ENCODE measurements at regions not wholly inside any gene's neighbourhood (a gene's known extent, or its start where the extent isn't known, plus 50 kb on each side); places are given as distances from the start of the nearest gene placed in this dataset.

DNA sequence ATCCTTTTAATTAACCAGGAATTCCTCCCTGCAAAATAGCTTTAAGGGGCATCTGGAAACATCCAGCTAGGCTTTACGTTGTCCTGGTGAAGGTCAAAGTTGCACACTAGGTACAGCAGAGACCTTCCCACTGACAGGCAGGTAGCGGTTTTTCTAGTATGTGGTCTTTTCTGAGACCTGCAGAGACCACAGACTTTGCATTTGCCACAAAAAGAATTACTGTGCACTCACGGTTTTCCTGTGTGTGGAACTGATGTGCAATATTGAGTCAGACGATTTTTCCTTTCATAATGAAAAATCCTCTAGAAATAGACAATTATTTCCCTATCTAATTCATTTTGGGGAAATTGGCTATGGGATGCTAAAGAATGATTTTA is 417.0 kb upstream of the ADAMTSL1 start:
- Histone ChIP-seq H3K27me3 (ENCODE audit: insufficient read depth, low read depth) (no peaks in the 10 kb centered on the region), H3K4me3 (IDR thresholded peaks at IDR 0.05; ENCODE audit: insufficient read depth, low read depth, low read length) (no peak overlapping the region), H3K9ac (no peak overlapping the region), H3K79me2 (ENCODE audit: insufficient read depth, low read depth) (no peaks in the 10 kb centered on the region), H4K20me1 (ENCODE audit: insufficient read depth) (no peaks in the 10 kb centered on the region), H2AFZ (ENCODE audit: low read depth) (no peak overlapping the region), H3K36me3 (ENCODE audit: insufficient read depth) (no peaks in the 10 kb centered on the region), H3K4me1 (ENCODE audit: low read depth, poor library complexity, severe bottlenecking) (peaks cover 57% of the 10 kb centered on the region), H3K27ac (no peak overlapping the region), H3K4me2 (peak overlapping the region; percentile 48)
- TF ChIP-seq, protein P1, sequence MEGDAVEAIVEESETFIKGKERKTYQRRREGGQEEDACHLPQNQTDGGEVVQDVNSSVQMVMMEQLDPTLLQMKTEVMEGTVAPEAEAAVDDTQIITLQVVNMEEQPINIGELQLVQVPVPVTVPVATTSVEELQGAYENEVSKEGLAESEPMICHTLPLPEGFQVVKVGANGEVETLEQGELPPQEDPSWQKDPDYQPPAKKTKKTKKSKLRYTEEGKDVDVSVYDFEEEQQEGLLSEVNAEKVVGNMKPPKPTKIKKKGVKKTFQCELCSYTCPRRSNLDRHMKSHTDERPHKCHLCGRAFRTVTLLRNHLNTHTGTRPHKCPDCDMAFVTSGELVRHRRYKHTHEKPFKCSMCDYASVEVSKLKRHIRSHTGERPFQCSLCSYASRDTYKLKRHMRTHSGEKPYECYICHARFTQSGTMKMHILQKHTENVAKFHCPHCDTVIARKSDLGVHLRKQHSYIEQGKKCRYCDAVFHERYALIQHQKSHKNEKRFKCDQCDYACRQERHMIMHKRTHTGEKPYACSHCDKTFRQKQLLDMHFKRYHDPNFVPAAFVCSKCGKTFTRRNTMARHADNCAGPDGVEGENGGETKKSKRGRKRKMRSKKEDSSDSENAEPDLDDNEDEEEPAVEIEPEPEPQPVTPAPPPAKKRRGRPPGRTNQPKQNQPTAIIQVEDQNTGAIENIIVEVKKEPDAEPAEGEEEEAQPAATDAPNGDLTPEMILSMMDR (conservative IDR thresholded peaks at IDR 0.05; ENCODE audit: low read depth, low read length): no peak

DNA sequence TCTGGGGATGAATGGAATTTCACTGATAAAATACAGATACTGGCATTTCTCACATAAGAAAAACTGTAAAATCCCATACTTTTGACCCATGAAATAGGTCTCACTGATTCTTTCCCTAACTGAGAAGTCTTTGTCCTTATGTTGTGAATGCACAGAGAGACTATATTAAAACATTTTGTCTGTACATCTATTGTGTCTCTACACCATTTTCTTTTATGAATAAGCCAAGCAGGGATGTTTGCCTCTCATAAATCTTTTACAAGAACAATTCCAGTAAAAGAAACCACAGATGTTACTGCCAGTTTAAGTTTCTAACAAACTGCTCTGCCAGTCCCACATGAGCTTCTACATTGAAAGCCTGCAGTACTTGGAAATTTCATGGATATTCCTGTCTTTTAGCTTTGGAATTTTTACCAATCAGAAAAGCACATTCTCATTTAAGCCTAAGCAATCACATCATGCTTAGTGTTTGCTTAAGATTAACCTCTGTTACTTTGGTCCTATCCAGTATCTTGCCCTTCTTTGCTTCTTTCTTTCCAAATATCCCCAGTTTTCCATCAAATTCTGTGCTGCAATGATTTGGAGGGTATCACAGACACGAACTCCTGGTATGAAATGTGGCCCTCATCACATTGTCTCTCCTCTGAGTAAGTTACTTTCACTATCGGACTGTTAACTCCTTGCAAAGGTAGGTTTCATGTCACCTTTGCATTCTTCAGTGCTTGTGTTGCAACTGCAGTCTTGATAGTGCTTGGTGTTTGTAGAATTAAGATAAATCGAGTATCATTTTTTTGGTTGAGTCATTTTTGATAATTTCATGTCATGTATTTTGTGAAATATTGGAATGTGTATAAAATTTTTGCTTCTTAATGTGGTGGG is 415.1 kb upstream of the ADAMTSL1 start:
- no peak overlapping the region for H3K9ac ChIP-seq
- H3K27ac ChIP-seq: no peak overlapping the region
- no peak overlapping the region for H3K4me3 ChIP-seq (IDR thresholded peaks at IDR 0.05; ENCODE audit: insufficient read depth, low read depth, low read length)
- TF ChIP-seq, protein P1 (conservative IDR thresholded peaks at IDR 0.05; ENCODE audit: low read depth, low read length): no peak
- peaks cover 46% of the 10 kb centered on the region for H3K4me1 ChIP-seq (ENCODE audit: low read depth, poor library complexity, severe bottlenecking)
- H3K27me3 ChIP-seq (ENCODE audit: insufficient read depth, low read depth): no peaks in the 10 kb centered on the region
- no peaks in the 10 kb centered on the region for H3K79me2 ChIP-seq (ENCODE audit: insufficient read depth, low read depth)
- H2AFZ ChIP-seq (ENCODE audit: low read depth): no peak overlapping the region
- H3K4me2 ChIP-seq: peak overlapping the region; percentile 35; the same call in 1 of the 2 replicates
- no peaks in the 10 kb centered on the region for H3K36me3 ChIP-seq (ENCODE audit: insufficient read depth)
- H4K20me1 ChIP-seq (ENCODE audit: insufficient read depth): no peaks in the 10 kb centered on the region

DNA sequence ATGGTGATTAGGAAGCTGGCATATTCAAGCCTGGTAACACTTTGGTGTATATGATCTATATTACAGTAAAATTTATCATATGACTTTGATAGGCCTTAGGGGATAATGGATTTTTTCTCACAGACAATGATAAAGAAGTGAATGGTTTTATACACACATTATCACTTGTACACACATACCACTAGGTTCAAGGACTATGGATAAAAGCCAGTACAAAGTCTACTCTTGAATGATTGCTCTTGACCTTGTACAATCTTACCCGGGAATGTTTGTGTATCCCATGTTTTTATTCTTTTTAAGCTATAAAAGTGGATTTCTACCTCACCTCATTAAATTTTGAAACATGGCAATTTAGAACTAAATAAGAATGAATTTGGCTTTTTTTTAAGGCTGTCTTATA is 414.5 kb upstream of the ADAMTSL1 start:
- Histone ChIP-seq H3K4me2 (peak overlapping the region; percentile 35; the same call in 1 of the 2 replicates), H3K4me3 (IDR thresholded peaks at IDR 0.05; ENCODE audit: insufficient read depth, low read depth, low read length) (no peak overlapping the region), H4K20me1 (ENCODE audit: insufficient read depth) (no peaks in the 10 kb centered on the region), H3K27me3 (ENCODE audit: insufficient read depth, low read depth) (no peaks in the 10 kb centered on the region), H3K36me3 (ENCODE audit: insufficient read depth) (no peaks in the 10 kb centered on the region), H3K79me2 (ENCODE audit: insufficient read depth, low read depth) (no peaks in the 10 kb centered on the region), H3K27ac (no peak overlapping the region), H3K4me1 (ENCODE audit: low read depth, poor library complexity, severe bottlenecking) (peaks cover 46% of the 10 kb centered on the region), H2AFZ (ENCODE audit: low read depth) (no peak overlapping the region), H3K9ac (no peak overlapping the region)
- TF ChIP-seq, protein P1 (conservative IDR thresholded peaks at IDR 0.05; ENCODE audit: low read depth, low read length): no peak

DNA sequence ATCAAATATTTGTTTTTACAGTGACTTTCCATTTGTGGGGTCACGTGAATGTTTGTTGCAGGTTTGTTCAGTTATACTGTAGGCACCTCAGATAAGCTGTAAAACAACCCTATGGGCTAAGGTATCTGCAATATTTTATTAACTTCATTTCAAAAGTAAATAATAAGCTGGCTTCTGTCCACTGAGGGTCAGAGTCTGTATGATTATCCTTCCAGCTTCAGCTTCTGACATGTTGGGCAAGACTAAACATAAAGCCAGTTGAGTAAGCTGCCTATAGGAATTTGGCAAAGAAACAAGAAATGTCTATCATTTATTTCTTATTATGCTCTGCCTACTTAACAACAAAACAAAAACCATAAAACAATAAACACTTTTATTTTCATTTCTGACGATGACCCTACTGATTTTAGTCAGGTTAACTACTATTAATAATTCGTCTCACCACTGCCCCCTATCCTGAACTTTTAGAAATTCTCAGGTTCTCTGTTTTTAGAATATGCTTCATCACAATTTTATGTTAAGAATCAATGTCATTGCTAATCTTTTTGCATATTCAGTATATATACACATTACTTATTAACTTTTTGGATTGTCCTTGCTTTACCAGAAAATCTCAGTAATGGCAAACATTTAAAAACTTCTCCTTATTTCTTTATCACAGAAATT is 413.6 kb upstream of the ADAMTSL1 start:
- Histone ChIP-seq H3K79me2 (ENCODE audit: insufficient read depth, low read depth) (no peaks in the 10 kb centered on the region), H3K4me1 (ENCODE audit: low read depth, poor library complexity, severe bottlenecking) (peaks cover 45% of the 10 kb centered on the region), H3K27ac (no peak overlapping the region), H3K4me3 (IDR thresholded peaks at IDR 0.05; ENCODE audit: insufficient read depth, low read depth, low read length) (no peak overlapping the region), H2AFZ (ENCODE audit: low read depth) (no peak overlapping the region), H3K27me3 (ENCODE audit: insufficient read depth, low read depth) (no peaks in the 10 kb centered on the region), H3K9ac (no peak overlapping the region), H3K36me3 (ENCODE audit: insufficient read depth) (no peaks in the 10 kb centered on the region), H3K4me2 (no peak overlapping the region), H4K20me1 (ENCODE audit: insufficient read depth) (no peaks in the 10 kb centered on the region)
- TF ChIP-seq, protein P1 (conservative IDR thresholded peaks at IDR 0.05; ENCODE audit: low read depth, low read length): peak; percentile 53
